ENCODE measurements at regions not wholly inside any gene's neighbourhood (a gene's known extent, or its start where the extent isn't known, plus 50 kb on each side); places are given as distances from the start of the nearest gene placed in this dataset.

GRCh38 chr1:229835226-229835625 lies 209.2 kb downstream of the URB2 start:
- DNase-seq, result no peak
- Histone ChIP-seq H3K4me1 (no peaks in the 10 kb centered on the region), H3K36me3 (no peaks in the 10 kb centered on the region), H3K27me3 (no peaks in the 10 kb centered on the region), H3K9me3 (no peaks in the 10 kb centered on the region), H3K27ac (no peak overlapping the region), H3K4me3 (no peak overlapping the region)
- TF ChIP-seq POLR2A (IDR thresholded peaks at IDR 0.05) (no peak), CTCF (IDR thresholded peaks at IDR 0.05) (no peak)
- intact Hi-C loops (cut with DNase I; ENCODE audit: low total_unique reads), result no loop called here

- DNase-seq, result no peak
- Histone ChIP-seq H3K27me3 (no peaks in the 10 kb centered on the region), H3K36me3 (no peaks in the 10 kb centered on the region), H3K4me3 (no peak overlapping the region), H3K27ac (no peak overlapping the region), H3K4me1 (no peaks in the 10 kb centered on the region), H3K9me3 (no peaks in the 10 kb centered on the region)
- TF ChIP-seq CTCF (IDR thresholded peaks at IDR 0.05) (no peak), POLR2A (IDR thresholded peaks at IDR 0.05) (no peak)
- intact Hi-C loops (cut with DNase I; ENCODE audit: low total_unique reads), result no loop called here
These were observed 210.3 kb downstream of the URB2 start for GRCh38 chr1:229836324-229836723.

GRCh38 chr1:229838204-229838603 lies 212.2 kb downstream of the URB2 start:
- intact Hi-C loops (cut with DNase I; ENCODE audit: low total_unique reads), result no loop called here
- no peaks in the 10 kb centered on the region for H3K36me3 ChIP-seq

GRCh38 chr1:229839800-229840199 lies 213.8 kb downstream of the URB2 start:
- Histone ChIP-seq H3K4me3 (no peak overlapping the region), H3K9me3 (no peaks in the 10 kb centered on the region), H3K27ac (no peak overlapping the region), H3K36me3 (no peaks in the 10 kb centered on the region), H3K4me1 (no peaks in the 10 kb centered on the region), H3K27me3 (no peaks in the 10 kb centered on the region)
- TF ChIP-seq POLR2A (IDR thresholded peaks at IDR 0.05) (no peak), CTCF (IDR thresholded peaks at IDR 0.05) (no peak)
- DNase-seq, result no peak
- intact Hi-C loops (cut with DNase I; ENCODE audit: low total_unique reads), result no loop called here

More at GRCh38 chr1:229838204-229838603, 212.2 kb downstream of the URB2 start:
- H3K4me1 ChIP-seq, result no peaks in the 10 kb centered on the region
- no peak for DNase-seq
- no peaks in the 10 kb centered on the region for H3K27me3 ChIP-seq
- TF ChIP-seq POLR2A (IDR thresholded peaks at IDR 0.05) (no peak), CTCF (IDR thresholded peaks at IDR 0.05) (no peak)
- H3K27ac ChIP-seq, result no peak overlapping the region
- no peak overlapping the region for H3K4me3 ChIP-seq
- no peaks in the 10 kb centered on the region for H3K9me3 ChIP-seq

GRCh38 chr1:229841230-229841629 lies 215.2 kb downstream of the URB2 start:
- no peaks in the 10 kb centered on the region for H3K27me3 ChIP-seq
- H3K4me1 ChIP-seq, result no peaks in the 10 kb centered on the region
- no peak overlapping the region for H3K27ac ChIP-seq
- H3K4me3 ChIP-seq, result no peak overlapping the region
- no peak for DNase-seq
- TF ChIP-seq POLR2A (IDR thresholded peaks at IDR 0.05) (no peak), CTCF (IDR thresholded peaks at IDR 0.05) (no peak)
- no peaks in the 10 kb centered on the region for H3K9me3 ChIP-seq
- H3K36me3 ChIP-seq, result no peaks in the 10 kb centered on the region
- intact Hi-C loops (cut with DNase I; ENCODE audit: low total_unique reads), result no loop called here

All from uterus (tissue), 3 donors.